ENCODE measurements at regions not wholly inside any gene's neighbourhood (a gene's known extent, or its start where the extent isn't known, plus 50 kb on each side); places are given as distances from the start of the nearest gene placed in this dataset.

DNA sequence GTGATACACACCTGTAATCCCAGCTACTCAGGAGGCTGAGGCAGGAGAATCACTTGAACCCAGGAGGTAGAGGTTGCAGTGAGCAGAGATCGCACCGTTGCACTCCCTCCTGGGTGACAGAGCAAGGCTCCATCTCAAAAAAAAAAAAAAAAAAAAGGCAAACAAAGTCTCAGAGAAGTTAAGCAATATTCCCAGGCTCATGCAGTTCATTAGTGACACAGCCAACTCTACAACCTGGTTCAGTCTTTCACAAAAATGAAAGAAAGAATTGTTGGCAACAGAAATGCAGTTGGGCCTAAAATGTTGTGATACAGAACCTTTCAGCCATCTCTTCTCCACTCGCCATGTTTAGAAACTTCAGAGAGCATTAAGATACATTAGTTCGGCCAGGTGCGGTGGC lies 242.1 kb downstream of the LTN1 start:
- no peaks in the 10 kb centered on the region for H3K36me3 ChIP-seq
- no peak for DNase-seq (ENCODE audit: low spot score)
- peak overlapping the region in 1 of 2 donors; percentile 95 for H3K27ac ChIP-seq
- H3K4me3 ChIP-seq: no peak overlapping the region
- no peaks in the 10 kb centered on the region for H3K9me3 ChIP-seq
- TF ChIP-seq, protein P1, sequence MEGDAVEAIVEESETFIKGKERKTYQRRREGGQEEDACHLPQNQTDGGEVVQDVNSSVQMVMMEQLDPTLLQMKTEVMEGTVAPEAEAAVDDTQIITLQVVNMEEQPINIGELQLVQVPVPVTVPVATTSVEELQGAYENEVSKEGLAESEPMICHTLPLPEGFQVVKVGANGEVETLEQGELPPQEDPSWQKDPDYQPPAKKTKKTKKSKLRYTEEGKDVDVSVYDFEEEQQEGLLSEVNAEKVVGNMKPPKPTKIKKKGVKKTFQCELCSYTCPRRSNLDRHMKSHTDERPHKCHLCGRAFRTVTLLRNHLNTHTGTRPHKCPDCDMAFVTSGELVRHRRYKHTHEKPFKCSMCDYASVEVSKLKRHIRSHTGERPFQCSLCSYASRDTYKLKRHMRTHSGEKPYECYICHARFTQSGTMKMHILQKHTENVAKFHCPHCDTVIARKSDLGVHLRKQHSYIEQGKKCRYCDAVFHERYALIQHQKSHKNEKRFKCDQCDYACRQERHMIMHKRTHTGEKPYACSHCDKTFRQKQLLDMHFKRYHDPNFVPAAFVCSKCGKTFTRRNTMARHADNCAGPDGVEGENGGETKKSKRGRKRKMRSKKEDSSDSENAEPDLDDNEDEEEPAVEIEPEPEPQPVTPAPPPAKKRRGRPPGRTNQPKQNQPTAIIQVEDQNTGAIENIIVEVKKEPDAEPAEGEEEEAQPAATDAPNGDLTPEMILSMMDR (IDR thresholded peaks at IDR 0.05): no peak
- no peaks in the 10 kb centered on the region for H3K27me3 ChIP-seq
- peaks cover 0 to 33% of the 10 kb centered on the region in 2 donors for H3K4me1 ChIP-seq

DNA sequence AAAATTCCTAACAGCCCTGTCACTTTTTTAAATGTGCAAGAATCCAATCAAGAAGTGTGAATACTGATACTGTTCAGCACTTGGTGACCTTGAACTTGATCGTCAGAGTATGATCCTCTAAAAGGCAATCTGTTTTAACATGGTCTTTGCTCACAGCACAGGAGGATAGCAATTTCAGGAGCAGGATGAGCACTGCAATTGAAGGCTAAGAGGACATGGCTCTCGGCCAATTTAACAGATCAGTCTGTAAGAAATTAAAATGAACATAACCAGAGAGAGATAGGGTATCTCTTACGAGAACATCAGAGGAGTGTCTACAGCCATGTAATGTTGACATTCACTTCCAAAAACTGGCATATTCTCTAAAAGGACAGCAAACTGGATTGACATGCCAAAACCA lies 243.1 kb downstream of the LTN1 start:
- Histone ChIP-seq H3K27me3 (no peaks in the 10 kb centered on the region), H3K4me3 (no peak overlapping the region), H3K27ac (peak overlapping the region; percentile 53 to 95), H3K36me3 (no peaks in the 10 kb centered on the region), H3K9me3 (no peaks in the 10 kb centered on the region), H3K4me1 (peaks cover 0 to 30% of the 10 kb centered on the region in 2 donors)
- DNase-seq (ENCODE audit: low spot score): no peak
- TF ChIP-seq, protein P1 (IDR thresholded peaks at IDR 0.05): no peak

DNA sequence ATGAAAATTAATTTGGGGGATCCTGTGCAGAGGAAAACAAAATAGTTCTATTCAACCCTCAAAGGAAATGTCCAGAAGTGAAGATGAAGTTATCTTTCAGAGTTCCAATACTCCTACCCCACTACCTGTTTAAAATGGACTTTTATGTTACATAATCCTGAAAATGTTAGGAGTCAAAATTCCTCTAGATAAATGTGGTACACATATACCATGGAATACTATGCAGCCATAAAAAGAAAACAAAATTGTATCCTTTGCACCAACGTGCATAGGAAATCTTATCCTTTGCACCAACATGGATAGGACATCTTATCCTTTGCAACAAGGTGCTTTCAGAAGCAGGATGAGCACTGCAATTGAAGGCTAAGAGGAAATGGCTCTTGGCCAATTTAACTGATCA lies 245.2 kb downstream of the LTN1 start:
- H3K27me3 ChIP-seq: no peaks in the 10 kb centered on the region
- peaks cover 0 to 14% of the 10 kb centered on the region in 2 donors for H3K4me1 ChIP-seq
- H3K27ac ChIP-seq: peak overlapping the region in 1 of 2 donors; percentile 95
- no peaks in the 10 kb centered on the region for H3K9me3 ChIP-seq
- TF ChIP-seq, protein P1 (IDR thresholded peaks at IDR 0.05): no peak
- no peaks in the 10 kb centered on the region for H3K36me3 ChIP-seq
- no peak overlapping the region for H3K4me3 ChIP-seq
- DNase-seq (ENCODE audit: low spot score): no peak

DNA sequence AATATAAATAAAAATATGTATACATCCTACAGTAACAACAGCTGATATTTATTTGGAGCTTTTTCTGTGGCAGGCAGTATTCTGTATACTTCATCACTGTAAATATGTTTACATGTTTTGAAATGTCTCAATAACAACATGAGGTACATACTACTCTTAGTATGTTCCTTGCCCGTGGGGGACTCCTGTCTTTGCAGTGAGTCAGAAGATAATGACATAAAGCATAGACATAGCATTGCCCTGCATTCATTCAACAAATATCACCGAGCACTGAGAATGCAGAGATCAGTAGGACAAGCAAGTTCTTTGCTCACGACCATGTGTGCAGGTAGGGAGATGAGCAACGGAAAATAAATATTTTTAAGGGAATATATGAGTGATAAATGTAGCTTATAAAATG lies 246.5 kb downstream of the LTN1 start:
- Histone ChIP-seq H3K36me3 (no peaks in the 10 kb centered on the region), H3K4me3 (no peak overlapping the region), H3K27me3 (no peaks in the 10 kb centered on the region), H3K9me3 (no peaks in the 10 kb centered on the region), H3K27ac (peak overlapping the region in 1 of 2 donors; percentile 81), H3K4me1 (peaks cover 0 to 17% of the 10 kb centered on the region in 2 donors)
- TF ChIP-seq, protein P1 (IDR thresholded peaks at IDR 0.05): no peak
- DNase-seq (ENCODE audit: low spot score): no peak

DNA sequence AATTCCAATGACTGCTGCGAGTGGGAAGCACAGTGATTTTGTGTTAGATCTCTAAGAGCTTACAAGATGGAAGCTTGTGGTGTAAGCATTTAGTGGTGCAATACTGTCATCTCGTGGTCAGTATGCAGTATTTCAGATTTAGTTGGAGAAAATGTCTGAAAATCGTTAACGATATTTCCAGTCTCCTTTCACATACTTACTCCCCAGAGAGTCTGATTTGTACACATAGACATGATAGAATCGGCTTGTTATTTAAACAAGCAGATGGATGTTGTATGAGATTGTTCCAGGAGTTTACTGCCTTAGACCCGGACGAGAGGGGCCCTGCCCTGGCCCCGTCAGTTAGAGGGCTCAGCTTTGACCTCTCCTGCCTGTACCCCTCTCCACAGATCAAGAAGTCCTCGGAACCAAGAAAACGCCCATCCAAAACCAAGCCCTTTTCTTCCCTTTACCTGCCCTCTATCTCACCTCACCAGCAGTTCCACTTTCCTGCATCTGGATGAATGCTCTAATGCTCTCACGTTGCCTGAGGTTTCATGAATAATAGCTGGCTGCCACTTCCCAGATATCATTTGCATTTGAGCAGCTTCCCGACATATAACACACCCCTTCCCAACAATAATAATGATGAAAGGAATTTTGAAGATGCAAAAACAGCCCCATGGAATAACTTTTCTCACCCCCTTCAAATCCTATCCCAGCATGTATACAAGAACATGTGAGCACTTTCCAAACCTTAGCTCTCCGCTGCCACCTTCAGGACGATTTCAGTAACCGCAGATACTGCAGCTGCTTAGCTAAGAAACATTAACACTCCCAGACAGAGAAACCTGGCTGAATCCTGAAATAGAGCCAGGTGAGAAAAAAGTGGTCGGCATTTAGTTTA lies 247.3 kb downstream of the LTN1 start:
- TF ChIP-seq, protein P1 (IDR thresholded peaks at IDR 0.05): peak; percentile 89 to 93
- Histone ChIP-seq H3K27me3 (no peaks in the 10 kb centered on the region), H3K9me3 (no peaks in the 10 kb centered on the region), H3K36me3 (no peaks in the 10 kb centered on the region), H3K4me1 (peaks cover 0 to 17% of the 10 kb centered on the region in 2 donors), H3K4me3 (peak overlapping the region; percentile 26 to 47), H3K27ac (peak overlapping the region; percentile 81 to 85)
- peak; percentile 84 for DNase-seq (ENCODE audit: low spot score)
